Heart left ventricle (tissue), 16 donors: ENCODE measurements at regions not wholly inside any gene's neighbourhood (a gene's known extent, or its start where the extent isn't known, plus 50 kb on each side); places are given as distances from the start of the nearest gene placed in this dataset.

Experiments used
- ATAC-seq, 4 donors: fragments of 200-7000 bp; cut with Tn5 transposase; one replicate each; pipeline ENCODE4 v1.9.1; 2020 to 2022; ENCODE audit warnings: moderate library complexity in 4 of 4, mild to moderate bottlenecking in 3 of 4, moderate number of reproducible peaks in 1 of 4
- DNase-seq, 5 donors: peaks; one replicate each; pipeline ENCODE4 v3.0.0-alpha.2; 2020
- H3K27ac ChIP-seq, 12 donors: fragments of 200-600 bp; sonication (generic) in 4 of 12; one replicate each; pipeline versions ENCODE4 v1.5.0 to v1.8.0; 2016 to 2022; ENCODE audit warnings: mild to moderate bottlenecking in 2 of 12
- H3K27me3 ChIP-seq, 9 donors: fragments of 200-600 bp; sonication (generic) in 2 of 9; one replicate each; pipeline versions ENCODE4 v1.5.1 to v1.8.0; 2016 to 2022; ENCODE audit warnings: mild to moderate bottlenecking in 3 of 9
- H3K36me3 ChIP-seq, 9 donors: fragments of 200-600 bp; sonication (generic) in 2 of 9; one replicate each; pipeline versions ENCODE4 v1.5.0 to v1.8.0; 2018 to 2022; ENCODE audit warnings: mild to moderate bottlenecking in 2 of 9
- H3K4me1 ChIP-seq, 12 donors: fragments of 200-600 bp; sonication (generic) in 4 of 12; one replicate each; pipeline versions ENCODE4 v1.5.0 to v1.8.0; 2016 to 2022; ENCODE audit warnings: mild to moderate bottlenecking in 3 of 12
- H3K4me3 ChIP-seq, 12 donors: fragments of 200-600 bp; sonication (generic) in 4 of 12; one replicate each; pipeline versions ENCODE4 v1.5.0 to v1.8.0; 2017 to 2022; ENCODE audit warnings: mild to moderate bottlenecking in 9 of 12, moderate library complexity in 4 of 12
- H3K9me3 ChIP-seq, 12 donors: fragments of 200-600 bp; sonication (generic) in 4 of 12; one replicate each; pipeline versions ENCODE4 v1.5.0 to v1.8.0; 2016 to 2022; ENCODE audit warnings: mild to moderate bottlenecking in 1 of 12
- CTCF ChIP-seq, 12 donors: fragments of 200-600 bp; sonication (generic) in 4 of 12; IDR thresholded peaks; one replicate each; pipeline versions ENCODE4 v1.5.0 to v1.8.0; 2018 to 2022; ENCODE audit warnings: antibody characterized with exemption in 12 of 12, mild to moderate bottlenecking in 5 of 12
- POLR2A ChIP-seq, 2 donors: fragments of 450-650 bp; IDR thresholded peaks; one replicate each; pipeline ENCODE4 v1.6.1; 2017; ENCODE audit warnings: antibody characterized with exemption in 2 of 2, mild to moderate bottlenecking in 2 of 2, moderate library complexity in 2 of 2
- WGBS, 4 donors: extraction: QIAGEN DNeasy Blood & Tissue Kit in 2 of 4; methylation state at CpG; one replicate each; pipeline versions ENCODE4 v1.1.5 to v1.1.7; 2013 to 2018; 5-methylcytosine and 5-hydroxymethylcytosine counted together
- intact Hi-C, 10 donors: fragments of 100-400 bp; cut with DNase I; formaldehyde crosslinking; loops; one replicate each; pipeline versions ENCODE4 v1.11.1 to v1.14.2; 2022
- donor health status: ischemic (EF 13 %, LVEDD 7.1; RV severe dilation, severe dysfunction).
- donor health status: healthy with polysubstance abuse.
- donor health status: DM: no; HTN: yes; CAD: no.
- donor health status: DM: no; HTN: no; CAD: no.
- donor health status: ischemic (EF 25% LVEDD 6.9; RV normal size, moderate dysfunction).
- donor health status: ischemic (EF 25% LVEDD 5.7; RV mildly dilated, moderate dysfunction).
- donor health status: healthy.
- donor health status: DM: yes; HTN: yes; CAD: no.
- donor health status: ischemic (EF 35%, LVEDD 5.7; RV mildly dilated, moderate dysfunction).
- donor health status: nonischemic (EF 11% LVEDD 7.7; RV severe dilation, severe dysfunction).
- donor health status: DM: yes; HTN: yes; CAD: no.
- donor health status: PGD.
- donor health status: ischemic (EF 29% LVEDD 5.4; RV normal size, mild dysfunction).
- donor health status: nonischemic (EF 23%, LVEDD 6.1; RV moderate dilation, normal function).

- DNase-seq: no peak
- no peak overlapping the region for H3K4me3 ChIP-seq
- intact Hi-C loops: no loop called here
- no peaks in the 10 kb centered on the region for H3K36me3 ChIP-seq
- no peak for TF ChIP-seq POLR2A (IDR thresholded peaks at IDR 0.05)
- TF ChIP-seq CTCF (IDR thresholded peaks at IDR 0.05): no peak
- no peak for ATAC-seq
- no peak overlapping the region for H3K27ac ChIP-seq
- WGBS, 4 donors: 49 to 67% (median 52%) methylated on average over 1 of the region's 1 CpG
- H3K4me1 ChIP-seq: no peaks in the 10 kb centered on the region
- H3K9me3 ChIP-seq: no peaks in the 10 kb centered on the region
- H3K27me3 ChIP-seq: no peaks in the 10 kb centered on the region
Measured at GRCh38 chr11:101745756-101746155, 161.9 kb upstream of the TRPC6 start.

- Histone ChIP-seq H3K36me3 (no peaks in the 10 kb centered on the region), H3K27me3 (no peaks in the 10 kb centered on the region), H3K27ac (no peak overlapping the region), H3K4me1 (no peaks in the 10 kb centered on the region), H3K9me3 (no peaks in the 10 kb centered on the region), H3K4me3 (no peak overlapping the region)
- TF ChIP-seq CTCF (IDR thresholded peaks at IDR 0.05) (no peak), POLR2A (IDR thresholded peaks at IDR 0.05) (no peak)
- ATAC-seq (no peak), DNase-seq (no peak)
- intact Hi-C loops: no loop called here
Measured at GRCh38 chr11:101743828-101744227, 160.0 kb upstream of the TRPC6 start.

- Histone ChIP-seq H3K27me3 (no peaks in the 10 kb centered on the region), H3K4me1 (no peaks in the 10 kb centered on the region), H3K36me3 (no peaks in the 10 kb centered on the region), H3K9me3 (no peaks in the 10 kb centered on the region), H3K4me3 (no peak overlapping the region), H3K27ac (no peak overlapping the region)
- DNase-seq (no peak), ATAC-seq (no peak)
- intact Hi-C loops: no loop called here
- TF ChIP-seq CTCF (IDR thresholded peaks at IDR 0.05) (no peak), POLR2A (IDR thresholded peaks at IDR 0.05) (no peak)
- WGBS, 4 donors: 74 to 80% (median 77%) methylated on average over 6 of the region's 6 CpGs
Measured at GRCh38 chr11:101741479-101742175, 157.8 kb upstream of the TRPC6 start.

GRCh38 chr11:101741061-101741460 lies 157.3 kb upstream of the TRPC6 start:
- TF ChIP-seq CTCF (IDR thresholded peaks at IDR 0.05): no peak
- TF ChIP-seq POLR2A (IDR thresholded peaks at IDR 0.05): no peak
- DNase-seq (no peak), ATAC-seq (no peak)
- no peaks in the 10 kb centered on the region for H3K9me3 ChIP-seq
- H3K27ac ChIP-seq: no peak overlapping the region
- H3K4me1 ChIP-seq: no peaks in the 10 kb centered on the region
- H3K27me3 ChIP-seq: no peaks in the 10 kb centered on the region
- 65 to 78% (median 72%) methylated on average over 1 of the region's 1 CpG for WGBS, 4 donors
- H3K36me3 ChIP-seq: no peaks in the 10 kb centered on the region
- intact Hi-C loops: no loop called here
- no peak overlapping the region for H3K4me3 ChIP-seq
